Coronary artery (tissue), 2 donors: ENCODE measurements at regions not wholly inside any gene's neighbourhood (a gene's known extent, or its start where the extent isn't known, plus 50 kb on each side); places are given as distances from the start of the nearest gene placed in this dataset.

Source experiments
- DNase-seq: peaks from one replicate; pipeline ENCODE4 v3.0.0-alpha.2; 2017; ENCODE audit warnings: low spot score
- H3K27ac ChIP-seq, 2 donors: fragments of 200-600 bp; sonication (generic); one replicate each; pipeline ENCODE4 v1.5.1; 2016 to 2019
- H3K4me3 ChIP-seq: fragments of 200-600 bp; sonication (generic); 2 replicates; pipeline ENCODE4 v1.5.1; 2016; ENCODE audit warnings: mild to moderate bottlenecking, moderate library complexity
- CTCF ChIP-seq: fragments of 200-600 bp; sonication (generic); IDR thresholded peaks from one replicate; pipeline ENCODE4 v1.5.1; 2019; ENCODE audit warnings: antibody characterized with exemption

- Histone ChIP-seq H3K4me3 (no peak overlapping the region), H3K27ac (no peak overlapping the region)
- no peak for TF ChIP-seq CTCF
- DNase-seq = no peak
Measured at GRCh38 chr10:52438119-52438518, 124.0 kb downstream of the DKK1 start.

- Histone ChIP-seq H3K4me3 (no peak overlapping the region), H3K27ac (no peak overlapping the region)
- no peak for TF ChIP-seq CTCF
- DNase-seq = no peak
Measured at GRCh38 chr10:52440612-52441285, 126.7 kb downstream of the DKK1 start.

GRCh38 chr10:52442576-52442975, 128.5 kb downstream of the DKK1 start:
- no peak for TF ChIP-seq CTCF
- no peak for DNase-seq
- Histone ChIP-seq H3K4me3 (no peak overlapping the region), H3K27ac (no peak overlapping the region)

- no peak for DNase-seq
- H3K4me3 ChIP-seq = no peak overlapping the region
- no peak for TF ChIP-seq CTCF
- H3K27ac ChIP-seq = peak overlapping the region in 1 of 2 donors; percentile 53
Measured at GRCh38 chr10:52443419-52444388, 129.6 kb downstream of the DKK1 start.

GRCh38 chr10:52446391-52446790, 132.3 kb downstream of the DKK1 start:
- no peak overlapping the region for H3K27ac ChIP-seq
- no peak for TF ChIP-seq CTCF
- no peak for DNase-seq
- H3K4me3 ChIP-seq = no peak overlapping the region

GRCh38 chr10:52447931-52448353, 133.9 kb downstream of the DKK1 start:
- no peak for TF ChIP-seq CTCF

More at GRCh38 chr10:52447931-52448353, 133.9 kb downstream of the DKK1 start:
- no peak for DNase-seq
- H3K4me3 ChIP-seq = no peak overlapping the region
- H3K27ac ChIP-seq = no peak overlapping the region
